HG02642 (cell line): ENCODE measurements at regions not wholly inside any gene's neighbourhood (a gene's known extent, or its start where the extent isn't known, plus 50 kb on each side); places are given as distances from the start of the nearest gene placed in this dataset.
"Not testable (repeated sequence)": the region's sequence is repeated elsewhere in the genome, so short reads cannot be mapped to it uniquely, and the experiment has no call there.

Source experiments
- ATAC-seq: cut with Tn5 transposase; IDR thresholded peaks from one replicate; pipeline ENCODE4 v1.9.1; 2021; ENCODE audit warnings: mild to moderate bottlenecking; ENCODE audit not compliant: unreplicated experiment, poor library complexity

DNA sequence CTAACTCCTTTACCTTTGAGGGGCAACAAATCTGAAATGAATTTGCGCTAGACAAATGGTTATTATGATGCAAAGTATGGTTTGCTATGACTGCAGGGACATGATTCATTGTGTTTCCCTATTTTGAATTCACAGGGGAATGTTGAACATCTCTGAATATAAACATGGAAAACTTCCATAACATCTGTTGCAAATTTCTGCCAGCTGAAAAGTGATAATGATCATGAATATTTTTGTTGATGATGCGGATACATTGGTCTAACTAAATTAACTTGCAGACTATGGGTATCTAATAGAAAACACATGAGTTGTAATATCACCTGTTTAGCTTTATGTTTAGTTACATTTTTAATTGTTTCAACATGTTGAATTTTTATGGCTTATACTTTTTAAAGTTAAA lies 1325.5 kb downstream of the REEP3 start:
- ATAC-seq = no peak

DNA sequence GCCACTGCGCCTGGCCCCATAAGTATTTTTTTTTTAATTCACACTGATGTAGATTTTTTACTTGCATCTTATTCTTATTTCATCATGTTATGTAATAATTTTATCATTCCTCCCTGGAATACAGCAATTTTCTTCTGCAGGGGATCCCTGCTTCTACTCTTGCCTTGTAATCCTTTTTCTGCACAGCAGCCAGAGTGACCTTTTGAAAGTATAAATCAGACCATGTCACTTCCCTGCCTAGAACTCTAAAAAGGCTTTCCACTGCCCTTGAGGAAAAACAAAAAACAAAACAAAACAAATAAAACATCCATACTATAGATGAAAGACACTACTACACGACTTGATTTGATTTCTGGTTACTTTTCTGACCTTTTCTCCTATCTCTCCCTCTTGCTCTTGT lies 1334.7 kb downstream of the REEP3 start:
- ATAC-seq = no peak

DNA sequence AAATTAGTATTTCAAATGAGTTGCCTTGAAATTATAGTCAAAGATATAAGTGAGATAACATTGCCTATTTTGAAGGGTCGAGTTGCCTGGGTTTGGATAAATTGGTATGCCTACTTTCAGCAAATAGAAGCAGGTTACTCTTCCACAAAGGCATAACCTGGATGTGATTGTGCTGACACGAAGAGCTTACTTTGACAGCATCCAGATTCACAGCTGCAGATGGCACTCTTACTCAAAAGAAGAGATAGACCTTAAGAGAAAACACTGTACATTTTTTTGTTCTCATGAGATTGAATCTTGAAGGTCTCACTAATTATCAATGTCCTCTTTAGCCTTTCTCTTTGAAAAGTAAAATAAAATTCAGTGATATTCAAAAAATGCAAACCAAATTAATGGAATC lies 1338.7 kb downstream of the REEP3 start:
- ATAC-seq = no peak

DNA sequence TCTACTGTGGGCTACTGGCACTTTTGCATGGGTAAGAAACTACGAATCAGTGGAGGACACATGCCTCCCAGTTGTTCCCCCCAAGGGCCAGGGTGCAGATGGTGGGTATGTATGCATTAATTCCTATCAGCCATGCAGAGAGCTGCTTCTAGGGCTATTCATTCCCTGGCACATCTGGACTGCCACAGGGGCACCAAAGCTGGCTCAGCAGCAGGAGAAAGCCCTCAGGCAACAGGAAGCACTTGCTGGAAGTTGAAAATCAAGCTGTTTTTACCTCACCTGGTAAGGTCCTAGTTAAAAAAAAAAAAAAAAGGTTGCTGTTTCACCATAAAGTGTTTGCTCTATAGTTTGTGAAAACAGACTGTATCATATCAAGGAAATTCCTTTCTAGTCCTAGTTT lies 1342.6 kb downstream of the REEP3 start:
- no peak for ATAC-seq

DNA sequence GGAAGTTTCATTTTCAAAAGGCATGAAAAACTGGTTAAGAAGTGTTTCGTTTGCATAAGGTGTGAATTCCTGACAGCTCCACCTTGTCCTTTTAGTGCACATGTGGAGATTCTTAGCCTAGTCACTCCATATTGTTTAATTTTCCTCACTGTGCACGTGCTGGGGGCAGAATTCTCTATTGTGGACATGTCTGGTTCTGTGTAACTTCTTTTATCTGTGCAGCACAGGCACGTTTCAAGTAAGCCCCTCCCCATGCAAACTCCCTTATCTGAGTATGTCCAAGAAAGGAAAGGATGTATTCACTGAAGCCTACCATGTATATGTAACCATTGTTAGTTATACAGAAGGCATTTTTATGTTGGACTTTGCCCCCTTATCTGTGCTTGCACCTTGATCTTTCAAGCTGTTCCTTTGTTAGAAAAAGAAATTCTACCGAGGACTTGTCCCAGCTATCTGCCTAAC lies 1346.3 kb downstream of the REEP3 start:
- ATAC-seq = no peak

DNA sequence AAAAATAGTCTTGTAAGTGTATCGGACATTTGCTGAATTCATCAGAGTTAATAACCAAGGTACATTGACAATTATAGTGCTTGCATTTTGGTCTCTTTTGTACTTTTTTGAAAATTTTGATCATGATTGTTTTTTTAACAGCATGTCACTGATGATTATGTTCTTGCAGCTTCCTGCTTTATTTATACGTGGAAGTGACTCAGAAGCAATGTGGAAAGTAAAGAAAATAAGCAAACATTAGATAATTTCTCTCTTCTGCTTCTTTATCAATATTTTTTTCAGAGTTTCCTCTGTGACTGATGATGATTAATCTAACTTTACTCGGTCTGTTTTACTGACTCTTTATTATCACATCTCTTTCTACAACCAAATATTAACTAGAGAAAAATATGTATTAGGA lies 1351.9 kb downstream of the REEP3 start:
- no peak for ATAC-seq

DNA sequence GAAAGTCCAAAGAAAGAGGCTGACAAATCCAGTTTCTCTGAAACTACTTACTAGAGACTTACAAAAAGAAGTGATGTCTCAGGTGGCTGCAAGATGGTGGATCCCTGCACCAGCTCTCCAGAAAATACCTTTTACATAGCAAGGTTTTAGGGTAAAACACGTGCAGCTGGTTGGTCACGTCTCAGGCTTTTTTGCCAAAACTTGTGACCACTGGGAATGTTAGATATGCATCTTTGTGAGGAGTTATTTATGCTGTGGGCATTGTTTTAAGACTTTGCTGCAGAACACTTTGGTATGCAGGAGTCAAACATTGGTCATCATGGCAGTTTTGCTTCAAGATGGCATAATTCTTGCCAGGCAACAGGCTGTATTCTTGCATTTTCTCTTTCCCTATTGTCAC lies 1352.8 kb downstream of the REEP3 start:
- ATAC-seq = no peak

DNA sequence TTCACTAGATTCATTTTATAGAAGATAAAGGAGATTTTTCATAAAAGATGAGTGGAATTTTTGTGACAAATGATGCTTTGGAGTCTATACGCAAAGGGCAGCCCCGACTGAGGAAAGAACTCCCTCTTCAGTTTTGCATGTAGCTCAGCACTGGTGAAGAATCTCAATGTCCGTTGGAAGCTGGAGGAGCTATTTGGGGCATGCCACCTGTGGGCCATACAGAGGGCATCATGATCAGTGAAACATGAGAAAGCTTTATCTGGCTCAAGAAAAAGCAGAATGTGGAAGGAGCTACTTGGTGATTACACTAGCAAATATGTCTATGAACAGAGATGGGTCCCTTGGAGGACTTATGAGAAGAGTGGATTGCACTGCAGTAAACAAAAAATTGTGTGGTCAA lies 1359.3 kb downstream of the REEP3 start:
- no peak for ATAC-seq

DNA sequence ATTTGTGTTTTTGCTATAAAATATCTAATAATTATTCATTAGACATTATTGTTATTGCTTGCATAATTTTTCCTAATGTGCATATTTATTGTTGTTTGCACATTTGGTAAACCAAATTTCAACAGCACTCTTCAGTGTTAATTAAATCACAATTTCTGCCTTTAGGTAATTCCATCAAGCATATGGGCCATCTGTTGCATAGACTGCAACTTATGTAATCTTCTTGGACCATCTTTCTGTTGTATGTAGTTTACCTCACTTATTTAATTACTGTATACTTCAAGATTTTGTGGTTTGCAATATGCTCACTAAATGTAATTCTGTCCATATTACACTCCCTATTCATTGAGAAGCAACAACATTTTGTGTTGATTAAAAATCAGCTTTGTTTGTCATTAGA lies 1360.1 kb downstream of the REEP3 start:
- ATAC-seq = no peak

DNA sequence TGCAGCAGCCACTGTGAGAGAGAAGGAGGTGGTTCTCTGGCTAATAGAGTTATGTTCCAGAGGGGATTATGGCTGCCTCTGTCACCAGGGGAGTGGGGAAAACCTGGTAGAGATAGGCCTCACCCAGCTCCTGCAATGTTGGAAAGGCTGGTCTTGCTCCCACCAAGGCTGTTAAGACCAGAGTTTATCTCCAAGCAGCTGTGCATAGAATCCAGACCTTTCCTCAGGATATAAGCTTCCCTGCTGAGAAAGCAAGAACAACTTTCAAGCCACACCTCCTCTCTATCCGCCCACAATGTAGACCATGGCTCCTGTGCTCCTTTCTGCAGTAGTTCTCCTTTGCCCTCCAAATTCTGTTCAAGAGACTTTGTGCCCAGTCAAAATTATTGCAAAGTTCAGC lies 1375.4 kb downstream of the REEP3 start:
- ATAC-seq = no peak

DNA sequence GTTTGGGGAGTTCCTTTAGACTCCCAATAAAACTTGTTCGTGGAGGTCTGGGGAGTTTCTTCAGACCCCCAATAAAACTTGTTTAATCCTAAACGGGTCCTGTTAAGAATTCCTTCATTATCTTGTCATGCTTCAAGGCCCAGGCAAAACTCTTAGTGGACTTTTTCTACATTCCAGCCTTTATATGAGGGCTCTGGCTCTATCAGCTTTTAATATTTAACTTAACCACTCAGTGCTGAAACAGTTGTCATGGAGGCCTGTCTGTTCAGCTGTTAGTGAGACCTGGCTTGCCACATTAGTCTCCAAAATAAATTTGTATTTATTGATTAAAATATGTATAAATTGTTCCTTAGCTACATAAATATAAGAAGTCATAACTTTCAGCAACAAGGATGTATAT lies 1385.1 kb downstream of the REEP3 start:
- ATAC-seq = not testable (repeated sequence)

DNA sequence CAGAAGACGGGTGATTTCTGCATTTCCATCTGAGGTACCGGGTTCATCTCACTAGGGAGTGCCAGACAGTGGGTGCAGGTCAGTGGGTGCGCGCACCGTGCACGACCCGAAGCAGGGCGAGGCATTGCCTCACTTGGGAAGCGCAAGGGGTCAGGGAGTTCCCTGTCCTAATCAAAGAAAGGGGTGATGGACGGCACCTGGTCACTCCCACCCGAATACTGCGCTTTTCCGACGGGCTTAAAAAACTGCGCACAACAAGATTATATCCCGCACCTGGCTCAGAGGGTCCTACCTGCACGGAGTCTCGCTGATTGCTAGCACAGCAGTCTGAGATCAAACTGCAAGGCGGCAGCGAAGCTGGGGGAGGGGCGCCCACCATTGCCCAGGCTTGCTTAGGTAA lies 1403.1 kb downstream of the REEP3 start:
- ATAC-seq = not testable (repeated sequence)

DNA sequence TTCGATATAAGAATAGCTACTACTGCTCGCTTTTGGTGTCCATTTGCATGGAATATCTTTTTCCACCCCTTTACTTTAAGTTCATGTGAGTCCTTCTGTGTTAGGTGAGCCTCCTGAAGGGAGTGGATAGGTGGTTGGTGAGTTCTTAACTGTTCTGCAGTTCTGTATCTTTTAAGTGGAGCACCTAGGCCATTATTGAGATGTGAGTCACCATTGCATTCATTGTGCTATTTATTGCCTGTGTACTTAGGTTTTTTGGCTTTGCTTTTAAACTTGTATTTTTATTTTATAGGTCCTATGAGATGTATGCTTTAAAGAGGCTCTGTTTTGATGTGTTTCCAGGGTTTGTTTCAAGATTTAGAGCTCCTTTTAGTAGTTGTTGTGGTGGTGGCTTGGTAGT lies 1430.8 kb downstream of the REEP3 start:
- no peak for ATAC-seq

DNA sequence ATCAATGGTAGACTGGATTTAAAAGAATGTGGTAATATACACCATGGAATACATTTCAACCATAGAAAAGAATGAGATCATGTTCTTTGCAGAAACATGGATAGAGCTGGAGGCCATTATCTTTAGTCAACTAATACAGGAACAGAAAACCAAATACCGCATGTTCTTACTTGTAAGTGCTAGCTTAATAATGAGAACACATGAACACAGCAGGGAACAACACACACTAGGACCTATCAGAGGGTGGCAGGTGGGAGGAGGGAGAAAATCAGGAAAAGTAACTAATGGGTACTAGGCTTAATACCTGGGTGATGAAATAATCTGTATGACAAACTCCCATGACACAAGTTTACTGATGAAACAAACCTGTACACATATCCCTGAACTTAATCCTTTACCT lies 1435.2 kb downstream of the REEP3 start:
- no peak for ATAC-seq

DNA sequence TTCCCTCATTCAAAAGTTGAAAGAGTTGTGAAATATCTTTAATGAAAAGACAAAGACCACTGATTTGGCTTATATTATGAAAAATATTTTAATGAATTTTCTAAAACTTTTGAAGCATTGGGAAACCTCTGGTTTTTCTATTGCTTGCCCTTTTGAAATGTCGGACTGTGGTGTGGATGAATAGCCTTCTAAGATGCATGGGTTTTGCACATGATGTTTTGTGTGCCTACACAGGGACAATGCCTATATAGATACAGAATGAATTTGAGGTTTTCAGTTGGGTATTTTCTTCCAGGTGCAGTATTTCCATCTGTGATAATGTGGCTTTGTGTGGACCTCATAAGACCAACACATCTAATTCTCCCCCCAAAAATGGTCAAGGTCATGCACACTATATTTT lies 1437.9 kb downstream of the REEP3 start:
- no peak for ATAC-seq

DNA sequence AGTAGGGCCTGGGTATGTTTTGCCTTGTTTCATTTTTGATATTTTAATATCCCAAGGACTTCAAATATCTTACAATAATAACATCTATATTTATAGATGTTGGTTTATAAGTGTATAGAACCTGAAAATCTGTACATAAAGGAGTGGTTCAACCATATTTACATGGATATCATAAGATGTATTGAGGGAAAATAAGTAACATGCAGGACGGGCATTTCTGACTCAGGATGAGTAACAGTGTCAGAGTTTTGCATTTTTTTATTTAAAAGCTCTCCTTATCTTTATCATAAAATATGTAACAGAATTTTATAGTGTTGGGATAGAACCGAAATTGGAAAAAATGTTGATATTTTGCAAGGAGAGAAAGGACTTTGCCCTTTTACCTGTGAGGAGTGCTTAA lies 1438.7 kb downstream of the REEP3 start:
- no peak for ATAC-seq

DNA sequence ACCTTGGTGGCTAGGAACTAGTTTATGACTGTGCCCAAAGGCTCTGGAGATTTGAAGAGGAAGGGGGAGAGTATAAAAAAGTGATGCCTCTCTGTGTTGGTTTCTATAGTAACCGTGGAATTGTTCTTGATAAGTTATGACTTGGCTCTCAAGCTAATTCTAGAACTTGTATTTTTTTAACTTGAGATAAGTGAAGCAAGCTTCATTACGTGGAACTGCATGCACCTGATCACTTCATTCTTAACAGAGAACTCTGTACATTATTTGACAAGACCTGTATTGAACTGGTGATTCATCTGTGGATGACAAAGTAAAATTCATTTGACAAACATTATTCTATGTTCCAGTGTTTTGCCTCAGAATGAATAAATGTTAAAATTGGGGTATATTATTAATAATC lies 1452.2 kb downstream of the REEP3 start:
- ATAC-seq = no peak

DNA sequence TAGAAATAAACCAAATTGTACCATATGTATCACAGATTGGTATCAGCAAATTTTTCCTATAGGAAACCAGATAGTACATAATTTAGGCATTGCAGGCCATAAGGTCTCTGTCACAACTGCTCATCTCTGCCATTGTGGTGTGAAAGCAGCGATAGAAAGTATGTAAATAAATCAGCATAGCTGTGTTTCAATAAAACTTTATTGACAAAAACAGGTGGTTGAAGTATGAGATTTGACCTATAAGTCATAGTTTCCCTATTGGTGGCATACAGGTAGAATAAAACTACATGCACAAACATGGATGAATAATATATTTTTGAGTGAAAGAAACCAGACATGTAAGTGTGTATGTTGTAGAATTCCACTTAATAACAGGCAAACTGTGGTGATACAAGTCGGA lies 1454.9 kb downstream of the REEP3 start:
- ATAC-seq = no peak

DNA sequence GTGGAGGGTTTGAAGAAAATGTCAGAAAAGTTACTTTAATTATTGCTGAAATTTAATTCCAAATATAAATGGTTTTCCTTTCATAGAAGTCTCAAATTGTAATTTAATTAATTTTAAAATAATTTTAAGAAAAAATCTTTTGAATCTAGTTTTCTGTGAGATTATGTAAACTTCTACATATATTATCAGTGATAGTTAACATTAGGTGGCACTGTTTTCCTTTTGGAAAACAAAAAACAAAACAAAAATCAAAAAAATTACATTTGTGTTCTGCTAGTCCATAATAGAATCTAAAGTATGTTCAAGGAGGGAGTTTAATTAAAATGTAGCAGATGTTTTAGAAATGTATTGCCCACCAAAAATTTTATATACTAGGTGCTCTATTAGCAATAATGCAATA lies 1456.7 kb downstream of the REEP3 start:
- ATAC-seq = no peak

DNA sequence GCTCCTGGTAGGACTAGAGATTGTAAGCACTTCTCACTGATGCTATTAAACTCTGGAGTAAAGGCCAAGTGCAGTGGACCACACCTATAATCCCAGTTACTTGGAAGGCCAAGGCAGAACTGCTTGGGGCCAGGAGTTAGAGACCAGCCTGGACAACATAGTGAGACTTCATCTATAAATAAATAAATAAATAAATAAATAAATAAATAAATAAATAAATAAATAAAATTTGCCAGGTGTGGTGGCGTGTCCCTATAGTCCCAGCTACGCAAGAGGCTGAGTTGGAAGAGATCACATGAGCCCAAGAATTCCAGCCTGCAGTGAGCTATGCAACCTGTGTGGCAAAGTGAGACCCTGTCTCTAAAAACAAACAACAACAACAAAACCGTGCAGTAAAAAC lies 1475.7 kb downstream of the REEP3 start:
- no peak for ATAC-seq

DNA sequence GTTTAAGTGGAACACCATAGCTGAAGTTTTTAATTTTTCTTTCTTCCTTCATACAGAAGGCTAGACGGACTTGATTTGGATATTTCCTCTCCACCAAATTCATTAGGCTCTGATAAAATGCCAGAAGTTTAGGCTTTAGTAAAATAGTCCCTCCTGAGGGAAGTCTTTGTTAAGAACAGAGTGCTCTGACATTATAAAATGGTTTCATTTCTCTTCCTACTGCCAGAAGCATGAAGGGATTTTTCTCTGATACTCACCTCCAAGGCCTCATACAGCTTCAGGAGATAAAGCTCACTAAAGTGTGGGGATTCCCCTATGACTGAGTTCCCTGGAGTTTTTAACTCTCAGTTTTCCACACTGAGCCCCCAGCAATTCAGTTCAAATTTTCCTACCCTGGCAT lies 1489.6 kb downstream of the REEP3 start:
- no peak for ATAC-seq

DNA sequence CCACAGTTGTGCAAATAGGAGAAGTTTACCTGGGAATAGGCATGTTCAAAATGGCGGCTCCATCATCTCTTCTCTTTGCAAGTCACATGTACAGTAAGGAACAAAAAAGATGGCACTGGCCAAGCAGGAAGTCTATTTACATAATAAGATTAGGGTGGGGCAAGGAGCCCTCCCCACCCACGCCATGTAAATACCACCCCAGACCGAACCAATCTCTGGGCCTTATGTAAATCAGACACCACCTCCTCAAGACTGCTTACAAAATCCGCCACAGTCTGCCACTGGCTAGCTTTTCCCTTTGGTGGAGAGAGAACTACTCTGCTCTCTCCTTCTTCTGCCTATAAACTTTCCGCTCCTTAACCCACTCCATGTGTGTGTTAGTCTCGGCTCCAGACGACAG lies 1496.3 kb downstream of the REEP3 start:
- no peak for ATAC-seq

DNA sequence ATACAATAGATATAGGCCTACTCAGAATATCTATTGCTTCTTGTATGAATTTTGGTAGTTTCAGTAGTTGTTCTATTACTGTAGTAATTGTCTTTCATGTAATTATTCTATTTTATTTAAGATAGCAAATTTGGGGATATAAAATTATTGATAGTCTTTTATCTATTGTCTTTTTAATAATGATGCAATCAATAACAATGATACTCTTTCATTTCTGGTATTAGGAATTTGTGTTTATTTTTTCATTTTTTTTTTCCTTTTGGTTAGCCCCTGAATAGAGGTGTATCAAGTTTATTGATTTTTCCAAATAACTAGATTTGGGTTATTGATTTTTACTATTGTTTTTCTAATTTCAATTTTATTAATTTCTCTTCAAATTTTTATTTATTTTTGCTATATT lies 1503.7 kb downstream of the REEP3 start:
- ATAC-seq = no peak
